HG03442 (cell line): ENCODE measurements at regions not wholly inside any gene's neighbourhood (a gene's known extent, or its start where the extent isn't known, plus 50 kb on each side); places are given as distances from the start of the nearest gene placed in this dataset.
A peak's percentile ranks its signal among the peaks of the same experiment; 100 is the strongest.

Source experiments
- ATAC-seq: cut with Tn5 transposase; IDR thresholded peaks from one replicate; pipeline ENCODE4 v1.9.1; 2021; ENCODE audit warnings: mild to moderate bottlenecking, moderate library complexity; ENCODE audit not compliant: unreplicated experiment

DNA sequence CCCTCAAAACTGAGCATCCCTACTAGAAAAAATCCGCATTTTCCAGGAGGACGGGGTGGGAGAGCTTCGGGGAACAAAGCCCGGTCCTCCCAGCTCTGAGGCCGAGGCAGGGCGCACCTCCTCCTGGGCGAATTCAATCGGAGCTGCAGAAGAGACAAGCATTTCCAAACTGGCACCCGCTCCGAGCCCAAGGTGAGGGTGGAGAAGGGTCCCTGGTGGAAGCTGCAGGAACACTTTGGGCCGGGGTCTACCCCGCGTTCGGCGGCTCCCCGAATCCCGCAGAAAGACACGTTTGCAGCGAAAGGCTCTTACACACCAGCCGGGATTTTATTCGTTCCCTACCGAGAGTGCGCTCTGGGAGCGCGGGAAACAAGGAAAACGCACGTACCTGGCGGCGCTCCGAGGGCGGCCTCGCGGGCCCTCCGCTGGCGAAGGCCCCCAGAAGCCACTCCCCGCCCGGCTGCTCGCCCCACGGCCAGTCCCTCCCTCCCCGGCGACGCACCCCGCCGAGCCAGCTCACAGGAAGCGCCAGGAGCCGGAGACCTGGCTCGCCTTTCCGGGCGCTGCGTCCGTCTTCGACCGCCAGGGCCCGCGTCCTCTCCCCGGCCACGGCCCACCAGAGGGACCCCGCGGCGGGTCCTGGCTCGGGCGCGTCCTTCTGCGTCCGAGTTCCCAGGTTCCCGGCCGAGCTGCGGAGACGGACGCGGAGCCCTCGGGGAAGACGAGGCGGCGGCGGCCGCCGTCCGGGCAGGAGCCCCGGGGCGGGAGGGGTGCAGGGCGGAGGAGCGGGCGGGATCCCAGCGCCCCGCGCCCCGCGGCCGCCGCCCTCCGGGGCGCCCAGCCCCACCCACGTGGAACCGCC lies 49.8 kb upstream of the BAHCC1 start:
- ATAC-seq, result peak; percentile 47
